GM12878 (cell line): ENCODE measurements at regions not wholly inside any gene's neighbourhood (a gene's known extent, or its start where the extent isn't known, plus 50 kb on each side); places are given as distances from the start of the nearest gene placed in this dataset.
A peak's percentile ranks its signal among the peaks of the same experiment; 100 is the strongest.

Experiments used
- ATAC-seq: fragments of 200-7000 bp; cut with Tn5 transposase; 3 replicates; pipeline ENCODE4 v1.9.1; 2020; ENCODE audit warnings: mild to moderate bottlenecking, moderate library complexity
- BruUV-seq: library from RNA; stranded (reverse); fragments of 400-500 nt; replicated peaks from 2 replicates; lab custom pipeline; 2021; lab: Mats Ljungman, UMichigan
- CTCF ChIA-PET: fragments of 300-600 bp; sonication (Branson Sonifier 250); formaldehyde crosslinking; extraction: SDS; loops from one replicate; lab custom pipeline; 2021; ENCODE audit warnings: inconsistent platforms; lab: Yijun Ruan, JAX
- POLR2A ChIA-PET: fragments of 350-600 bp; formaldehyde crosslinking; extraction: SDS; loops from one replicate; lab custom pipeline; 2021; ENCODE audit warnings: inconsistent platforms; lab: Charles Lee
- RAD21 ChIA-PET: fragments of 300-600 bp; sonication (Branson Sonifier 250); formaldehyde crosslinking; loops from one replicate; lab custom pipeline; 2023; ENCODE audit warnings: antibody characterized with exemption; ENCODE audit not compliant: unreplicated experiment; lab: Charles Lee
- SMC1A ChIA-PET: fragments of 300-600 bp; sonication (Branson Sonifier 250); formaldehyde crosslinking; loops from one replicate; lab custom pipeline; 2023; ENCODE audit not compliant: unreplicated experiment, uncharacterized antibody; lab: Charles Lee
- DNase-seq: peaks from one replicate; pipeline ENCODE4 v3.0.0-alpha.2; 2011; ENCODE audit warnings: low read depth, low spot score
- FAIRE-seq: peaks from 3 replicates; lab custom pipeline; 2011; peaks lifted over from hg19 to GRCh38; lab: Jason Lieb, UNC
- H2AFZ ChIP-seq: 2 replicates; pipeline ENCODE4 v1.6.0; 2011; ENCODE audit warnings: low read depth, low read length, control low read depth; ENCODE audit not compliant: control insufficient read depth
- H3K27ac ChIP-seq: 2 replicates; pipeline ENCODE4 v1.5.1; 2011; ENCODE audit warnings: control low read depth; ENCODE audit not compliant: control insufficient read depth, insufficient read depth
- H3K27me3 ChIP-seq, 2 experiments: replicated peaks in 1 of 2; 2 replicates each; pipeline versions ENCODE4 v1.6.0 to v1.6.1; 2011; ENCODE audit warnings: low read length in 1 of 2; ENCODE audit not compliant: control insufficient read depth in 2 of 2, insufficient read depth in 2 of 2
- H3K36me3 ChIP-seq, 2 experiments: 2 replicates each; pipeline ENCODE4 v1.5.1; 2011; ENCODE audit warnings: low read length in 1 of 2; ENCODE audit not compliant: control insufficient read depth in 2 of 2, insufficient read depth in 2 of 2
- H3K4me1 ChIP-seq: 2 replicates; pipeline ENCODE4 v1.6.1; 2011; ENCODE audit warnings: mild to moderate bottlenecking, low read length, moderate library complexity, mixed read lengths; ENCODE audit not compliant: control insufficient read depth, insufficient read depth
- H3K4me2 ChIP-seq: 2 replicates; pipeline ENCODE4 v1.6.0; 2011; ENCODE audit warnings: control low read depth; ENCODE audit not compliant: control insufficient read depth, insufficient read depth
- H3K4me3 ChIP-seq: fragments of 200-600 bp; sonication (generic); 2 replicates; pipeline ENCODE4 v1.5.1; 2016
- H3K79me2 ChIP-seq: 2 replicates; pipeline ENCODE4 v1.6.0; 2011; ENCODE audit warnings: low read length; ENCODE audit not compliant: control insufficient read depth, insufficient read depth
- H3K9ac ChIP-seq: 2 replicates; pipeline ENCODE4 v1.8.0; 2011; ENCODE audit warnings: low read length, control low read depth, mixed read lengths; ENCODE audit not compliant: control insufficient read depth, insufficient read depth
- H3K9me3 ChIP-seq: replicated peaks from 3 replicates; pipeline ENCODE4 v1.5.1; 2011; ENCODE audit warnings: mild to moderate bottlenecking, low read length; ENCODE audit not compliant: control insufficient read depth, insufficient read depth
- H4K20me1 ChIP-seq: 2 replicates; pipeline ENCODE4 v1.6.0; 2011; ENCODE audit not compliant: control insufficient read depth, insufficient read depth
- BACH1 ChIP-seq: fragments of 450-650 bp; IDR thresholded peaks from 2 replicates; pipeline ENCODE4 v1.6.1; 2017; ENCODE audit warnings: mild to moderate bottlenecking, borderline replicate concordance
- CBFB ChIP-seq: IDR thresholded peaks from 2 replicates; pipeline ENCODE4 v1.6.1; 2016; ENCODE audit warnings: antibody characterized with exemption, low read depth
- CHD2 ChIP-seq: IDR thresholded peaks from 2 replicates; pipeline ENCODE4 v1.6.1; 2011; ENCODE audit warnings: low read depth, low read length, improper control_type of control experiment, borderline replicate concordance
- HDAC6 ChIP-seq: fragments of 200-600 bp; sonication (generic); IDR thresholded peaks from one replicate; pipeline ENCODE4 v1.8.0; 2017; ENCODE audit warnings: antibody characterized with exemption; ENCODE audit not compliant: unreplicated experiment
- NFYA ChIP-seq: IDR thresholded peaks from 2 replicates; pipeline ENCODE4 v1.6.1; 2011; ENCODE audit warnings: low read depth, mild to moderate bottlenecking, low read length, improper control_type of control experiment, borderline replicate concordance
- NRF1 ChIP-seq: conservative IDR thresholded peaks from 2 replicates; pipeline ENCODE4 v1.6.1; 2011; ENCODE audit warnings: mild to moderate bottlenecking, low read depth, low read length, improper control_type of control experiment
- PAX5 ChIP-seq: IDR thresholded peaks from 2 replicates; pipeline ENCODE4 v1.6.1; 2011; ENCODE audit warnings: low read depth, low read length, borderline replicate concordance
- RAD51 ChIP-seq: fragments of 450-650 bp; IDR thresholded peaks from 2 replicates; pipeline ENCODE4 v1.6.1; 2016; ENCODE audit warnings: moderate library complexity, mild to moderate bottlenecking, inconsistent platforms
- RCOR1 ChIP-seq: conservative IDR thresholded peaks from 2 replicates; pipeline ENCODE4 v1.6.1; 2012; ENCODE audit warnings: low read depth, low read length, improper control_type of control experiment
- SMAD5 ChIP-seq: IDR thresholded peaks from 2 replicates; pipeline ENCODE4 v1.6.1; 2016; ENCODE audit warnings: antibody characterized with exemption, low read depth
- ZNF384 ChIP-seq: IDR thresholded peaks from 2 replicates; pipeline ENCODE4 v1.6.1; 2012; ENCODE audit warnings: low read depth, mild to moderate bottlenecking, low read length, improper control_type of control experiment, borderline replicate concordance
- WGBS: methylation state at CpG from one replicate; pipeline ENCODE4 v1.1.6; 2016; ENCODE audit warnings: low lambda C conversion rate; ENCODE audit not compliant: insufficient replicate concordance, insufficient coverage; ENCODE audit errors: missing lambda C conversion rate; 5-methylcytosine and 5-hydroxymethylcytosine counted together
- in situ Hi-C: fragments of 300-500 bp; cut with MboI; formaldehyde crosslinking; loops from 9 replicates; pipeline ENCODE4 v1.14.3; 2018; ENCODE audit warnings: mixed read lengths
- intact Hi-C: fragments of 100-400 bp; cut with micrococcal nuclease; formaldehyde crosslinking; loops from one replicate; pipeline ENCODE4 v1.14.2; 2022; ENCODE audit not compliant: unreplicated experiment
- TF ChIP-seq, protein P1 (sequence below): IDR thresholded peaks from 2 replicates; pipeline ENCODE4 v1.6.1; 2012; ENCODE audit warnings: mild to moderate bottlenecking, low read depth, low read length
- TF ChIP-seq, protein P2 (sequence below): IDR thresholded peaks from 2 replicates; pipeline ENCODE4 v1.6.1; 2011; ENCODE audit warnings: borderline replicate concordance, low read depth, mild to moderate bottlenecking, moderate library complexity, low read length; ENCODE audit not compliant: insufficient read depth, poor library complexity, severe bottlenecking
- TF ChIP-seq, protein P3 (sequence below): IDR thresholded peaks from 2 replicates; pipeline ENCODE4 v1.6.1; 2011; ENCODE audit warnings: low read depth, low read length, improper control_type of control experiment, borderline replicate concordance

DNA sequence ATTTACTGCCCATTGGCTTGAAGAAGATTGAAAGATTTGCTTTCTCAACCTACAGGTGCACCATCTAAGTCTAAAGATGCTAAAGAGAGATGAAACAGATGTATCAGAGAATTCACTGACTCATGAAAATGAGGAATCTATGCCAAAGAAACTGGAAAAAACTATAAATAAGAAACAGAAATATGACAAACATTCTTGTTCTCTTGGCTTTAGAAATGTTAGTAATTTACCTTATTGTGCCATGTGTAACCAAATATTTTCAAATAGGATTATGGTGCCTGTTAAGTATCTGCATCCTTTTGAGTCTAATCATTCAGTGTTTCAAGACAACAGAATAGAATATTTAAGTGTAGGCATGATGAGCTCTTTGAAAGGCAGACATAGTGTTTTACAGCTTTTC lies 271.5 kb downstream of the MEX3B start:
- Histone ChIP-seq H3K27me3 (no peaks in the 10 kb centered on the region), H3K4me2 (no peak overlapping the region), H3K9me3 (no peaks in the 10 kb centered on the region), H3K4me1 (no peaks in the 10 kb centered on the region), H3K9ac (no peak overlapping the region), H2AFZ (no peak overlapping the region), H3K36me3 (no peaks in the 10 kb centered on the region), H3K4me3 (no peak overlapping the region), H4K20me1 (no peaks in the 10 kb centered on the region), H3K79me2 (no peaks in the 10 kb centered on the region), H3K27ac (no peak overlapping the region)
- intact Hi-C loops = no loop called here
- TF ChIP-seq, protein P1, sequence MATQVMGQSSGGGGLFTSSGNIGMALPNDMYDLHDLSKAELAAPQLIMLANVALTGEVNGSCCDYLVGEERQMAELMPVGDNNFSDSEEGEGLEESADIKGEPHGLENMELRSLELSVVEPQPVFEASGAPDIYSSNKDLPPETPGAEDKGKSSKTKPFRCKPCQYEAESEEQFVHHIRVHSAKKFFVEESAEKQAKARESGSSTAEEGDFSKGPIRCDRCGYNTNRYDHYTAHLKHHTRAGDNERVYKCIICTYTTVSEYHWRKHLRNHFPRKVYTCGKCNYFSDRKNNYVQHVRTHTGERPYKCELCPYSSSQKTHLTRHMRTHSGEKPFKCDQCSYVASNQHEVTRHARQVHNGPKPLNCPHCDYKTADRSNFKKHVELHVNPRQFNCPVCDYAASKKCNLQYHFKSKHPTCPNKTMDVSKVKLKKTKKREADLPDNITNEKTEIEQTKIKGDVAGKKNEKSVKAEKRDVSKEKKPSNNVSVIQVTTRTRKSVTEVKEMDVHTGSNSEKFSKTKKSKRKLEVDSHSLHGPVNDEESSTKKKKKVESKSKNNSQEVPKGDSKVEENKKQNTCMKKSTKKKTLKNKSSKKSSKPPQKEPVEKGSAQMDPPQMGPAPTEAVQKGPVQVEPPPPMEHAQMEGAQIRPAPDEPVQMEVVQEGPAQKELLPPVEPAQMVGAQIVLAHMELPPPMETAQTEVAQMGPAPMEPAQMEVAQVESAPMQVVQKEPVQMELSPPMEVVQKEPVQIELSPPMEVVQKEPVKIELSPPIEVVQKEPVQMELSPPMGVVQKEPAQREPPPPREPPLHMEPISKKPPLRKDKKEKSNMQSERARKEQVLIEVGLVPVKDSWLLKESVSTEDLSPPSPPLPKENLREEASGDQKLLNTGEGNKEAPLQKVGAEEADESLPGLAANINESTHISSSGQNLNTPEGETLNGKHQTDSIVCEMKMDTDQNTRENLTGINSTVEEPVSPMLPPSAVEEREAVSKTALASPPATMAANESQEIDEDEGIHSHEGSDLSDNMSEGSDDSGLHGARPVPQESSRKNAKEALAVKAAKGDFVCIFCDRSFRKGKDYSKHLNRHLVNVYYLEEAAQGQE = no peak
- no peak for TF ChIP-seq HDAC6
- no peak for TF ChIP-seq NFYA
- TF ChIP-seq RCOR1 = no peak
- in situ Hi-C loops = no loop called here
- DNase-seq = no peak
- POLR2A ChIA-PET = no interaction called here
- FAIRE-seq = peak; percentile 7
- SMC1A ChIA-PET = no interaction called here
- BruUV-seq = no TSS peak
- CTCF ChIA-PET = no interaction called here
- RAD21 ChIA-PET = no interaction called here
- ATAC-seq = no peak

DNA sequence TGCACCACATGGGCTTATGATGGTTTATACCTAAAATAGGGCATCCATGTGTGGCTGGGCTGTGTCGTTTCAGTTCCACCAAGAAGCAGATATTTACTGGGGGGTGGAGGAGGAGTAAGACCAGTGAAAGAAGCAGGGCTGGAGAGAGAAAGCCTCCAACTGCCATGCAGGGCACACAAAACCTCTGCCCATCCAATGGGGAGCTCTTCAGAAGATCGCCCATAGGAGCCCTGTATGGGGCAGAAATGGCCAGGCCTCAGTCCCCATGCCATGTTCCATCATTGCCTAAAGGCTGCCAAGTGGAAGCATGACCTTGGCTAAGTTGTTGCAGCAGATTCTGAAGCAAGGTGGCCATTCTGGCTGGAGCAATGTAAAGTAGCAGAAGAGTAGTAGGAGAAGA lies 277.0 kb downstream of the MEX3B start:
- no peaks in the 10 kb centered on the region for H3K9me3 ChIP-seq
- TF ChIP-seq BACH1 = no peak
- no peak for TF ChIP-seq NRF1
- TF ChIP-seq, protein P2, sequence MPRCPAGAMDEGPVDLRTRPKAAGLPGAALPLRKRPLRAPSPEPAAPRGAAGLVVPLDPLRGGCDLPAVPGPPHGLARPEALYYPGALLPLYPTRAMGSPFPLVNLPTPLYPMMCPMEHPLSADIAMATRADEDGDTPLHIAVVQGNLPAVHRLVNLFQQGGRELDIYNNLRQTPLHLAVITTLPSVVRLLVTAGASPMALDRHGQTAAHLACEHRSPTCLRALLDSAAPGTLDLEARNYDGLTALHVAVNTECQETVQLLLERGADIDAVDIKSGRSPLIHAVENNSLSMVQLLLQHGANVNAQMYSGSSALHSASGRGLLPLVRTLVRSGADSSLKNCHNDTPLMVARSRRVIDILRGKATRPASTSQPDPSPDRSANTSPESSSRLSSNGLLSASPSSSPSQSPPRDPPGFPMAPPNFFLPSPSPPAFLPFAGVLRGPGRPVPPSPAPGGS = no peak
- no peak for TF ChIP-seq ZNF384
- TF ChIP-seq SMAD5 = no peak
- no peak for TF ChIP-seq RCOR1
- no peak for TF ChIP-seq CBFB
- TF ChIP-seq CHD2 = no peak
- TF ChIP-seq RAD51 = no peak
- no peak for TF ChIP-seq PAX5
- TF ChIP-seq, protein P3, sequence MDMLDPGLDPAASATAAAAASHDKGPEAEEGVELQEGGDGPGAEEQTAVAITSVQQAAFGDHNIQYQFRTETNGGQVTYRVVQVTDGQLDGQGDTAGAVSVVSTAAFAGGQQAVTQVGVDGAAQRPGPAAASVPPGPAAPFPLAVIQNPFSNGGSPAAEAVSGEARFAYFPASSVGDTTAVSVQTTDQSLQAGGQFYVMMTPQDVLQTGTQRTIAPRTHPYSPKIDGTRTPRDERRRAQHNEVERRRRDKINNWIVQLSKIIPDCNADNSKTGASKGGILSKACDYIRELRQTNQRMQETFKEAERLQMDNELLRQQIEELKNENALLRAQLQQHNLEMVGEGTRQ = no peak
- H3K9ac ChIP-seq = no peak overlapping the region
- no peak overlapping the region for H3K4me3 ChIP-seq
- H3K4me1 ChIP-seq = no peaks in the 10 kb centered on the region
- no peaks in the 10 kb centered on the region for H4K20me1 ChIP-seq
- RAD21 ChIA-PET = no interaction called here
- no TSS peak for BruUV-seq
- H2AFZ ChIP-seq = no peak overlapping the region
- no peaks in the 10 kb centered on the region for H3K79me2 ChIP-seq
- SMC1A ChIA-PET = no interaction called here
- ATAC-seq (no peak), DNase-seq (no peak), FAIRE-seq (no peak)
- in situ Hi-C loops = no loop called here
- WGBS = 2% methylated on average over 2 of the region's 2 CpGs
- no peaks in the 10 kb centered on the region for H3K27me3 ChIP-seq
- intact Hi-C loops = no loop called here
- H3K36me3 ChIP-seq = no peaks in the 10 kb centered on the region
- H3K27ac ChIP-seq = no peak overlapping the region
- no peak overlapping the region for H3K4me2 ChIP-seq
- POLR2A ChIA-PET = no interaction called here
- CTCF ChIA-PET = no interaction called here
